Vagina (tissue), 2 donors: ENCODE measurements at regions not wholly inside any gene's neighbourhood (a gene's known extent, or its start where the extent isn't known, plus 50 kb on each side); places are given as distances from the start of the nearest gene placed in this dataset.

ENCODE experiments used
- CTCF ChIP-seq, 3 experiments: fragments of 450-650 bp in 2 of 3; fragments of 200-600 bp in 1 of 3; sonication (generic) in 1 of 3; IDR thresholded peaks; one replicate each; pipeline ENCODE4 v1.5.1; 2017 to 2019; ENCODE audit warnings: antibody characterized with exemption in 3 of 3, mild to moderate bottlenecking in 2 of 3, moderate library complexity in 2 of 3
- POLR2A ChIP-seq, 2 donors: fragments of 450-650 bp; IDR thresholded peaks; one replicate each; pipeline ENCODE4 v1.6.1; 2017; ENCODE audit warnings: antibody characterized with exemption in 2 of 2, mild to moderate bottlenecking in 2 of 2, moderate library complexity in 2 of 2
- POLR2AphosphoS5 ChIP-seq, 2 donors: sonication (generic); formaldehyde crosslinking; IDR thresholded peaks; one replicate each; pipeline ENCODE4 v1.9.0; 2017; ENCODE audit warnings: antibody characterized with exemption in 2 of 2, mild to moderate bottlenecking in 2 of 2, low read depth in 1 of 2; ENCODE audit not compliant: insufficient read depth in 1 of 2

- TF ChIP-seq CTCF (IDR thresholded peaks at IDR 0.05) (no peak), POLR2A (IDR thresholded peaks at IDR 0.05) (no peak), POLR2AphosphoS5 (IDR thresholded peaks at IDR 0.05; ENCODE audit: insufficient read depth in 1 of 2, low read depth in 1 of 2) (no peak)
Observed at GRCh38 chr1:4271338-4271998, 371.4 kb upstream of the C1orf174 start.
